H1 (cell line): ENCODE measurements at regions not wholly inside any gene's neighbourhood (a gene's known extent, or its start where the extent isn't known, plus 50 kb on each side); places are given as distances from the start of the nearest gene placed in this dataset.
A peak's percentile ranks its signal among the peaks of the same experiment; 100 is the strongest.

Experiments
- CTCF ChIA-PET: fragments of 300-600 bp; sonication (Branson Sonifier 250); formaldehyde crosslinking; loops from one replicate; lab custom pipeline; 2021; ENCODE audit not compliant: partially characterized antibody; lab: Charles Lee
- POLR2A ChIA-PET: fragments of 300-600 bp; sonication (Branson Sonifier 250); formaldehyde crosslinking; loops from one replicate; lab custom pipeline; 2021; ENCODE audit warnings: inconsistent platforms; ENCODE audit not compliant: partially characterized antibody; lab: Charles Lee
- DNase-seq, 2 experiments: peaks; one replicate each; pipeline versions ENCODE4 v3.0.0 to v3.0.0-alpha.2; 2010 to 2022; ENCODE audit warnings: low spot score in 2 of 2, low read depth in 1 of 2, mixed read lengths in 1 of 2
- FAIRE-seq: peaks from 2 replicates; lab custom pipeline; 2011; peaks lifted over from hg19 to GRCh38; lab: Jason Lieb, UNC
- H2AFZ ChIP-seq: 2 replicates; pipeline ENCODE4 v1.8.1; 2012; ENCODE audit warnings: low read length, inconsistent platforms
- H2AK5ac ChIP-seq: 2 replicates; pipeline ENCODE4 v1.6.1; 2013; ENCODE audit warnings: low read depth, low read length
- H2BK120ac ChIP-seq: replicated peaks from 2 replicates; pipeline ENCODE3; 2013; ENCODE audit warnings: low read depth, low read length, inconsistent platforms
- H2BK12ac ChIP-seq: 2 replicates; pipeline ENCODE4 v1.6.1; 2013; ENCODE audit warnings: low read depth, low read length
- H2BK15ac ChIP-seq: 2 replicates; pipeline ENCODE4 v1.6.1; 2013; ENCODE audit warnings: low read length
- H2BK20ac ChIP-seq: 2 replicates; pipeline ENCODE4 v1.6.1; 2013; ENCODE audit warnings: low read length
- H2BK5ac ChIP-seq: 2 replicates; pipeline ENCODE4 v1.6.1; 2013; ENCODE audit warnings: low read depth, low read length
- H3K14ac ChIP-seq: 2 replicates; pipeline ENCODE4 v1.6.1; 2013; ENCODE audit warnings: inconsistent platforms; ENCODE audit not compliant: insufficient read length
- H3K18ac ChIP-seq: 2 replicates; pipeline ENCODE4 v1.6.1; 2013; ENCODE audit warnings: low read length; ENCODE audit errors: extremely low read depth
- H3K23ac ChIP-seq: 2 replicates; pipeline ENCODE4 v1.6.1; 2013; ENCODE audit warnings: inconsistent platforms; ENCODE audit not compliant: insufficient read length
- H3K23me2 ChIP-seq: 2 replicates; pipeline ENCODE4 v1.6.1; 2013; ENCODE audit warnings: low read depth, low read length
- H3K27ac ChIP-seq: 2 replicates; pipeline ENCODE4 v1.6.1; 2011; ENCODE audit warnings: low read depth, low read length, inconsistent platforms
- H3K27me3 ChIP-seq, 4 experiments: replicated peaks in 1 of 4; 1 replicate in 1 of 4; 2 replicates in 3 of 4; pipeline versions ENCODE4 v1.6.1 to v1.8.1; 2011 to 2013; ENCODE audit warnings: low read length in 3 of 4, mild to moderate bottlenecking in 3 of 4, inconsistent platforms in 2 of 4, mixed read lengths in 2 of 4, moderate library complexity in 1 of 4; ENCODE audit not compliant: control insufficient read depth in 3 of 4, insufficient read depth in 3 of 4; ENCODE audit errors: extremely low read depth in 1 of 4
- H3K36me3 ChIP-seq, 4 experiments: 2 replicates each; pipeline versions ENCODE4 v1.6.1 to v1.8.1; 2011 to 2013; ENCODE audit warnings: mild to moderate bottlenecking in 4 of 4, low read length in 3 of 4, moderate library complexity in 2 of 4, control low read depth in 1 of 4, inconsistent platforms in 1 of 4; ENCODE audit not compliant: insufficient read depth in 4 of 4, control insufficient read depth in 2 of 4
- H3K4ac ChIP-seq: replicated peaks from 2 replicates; pipeline ENCODE3; 2013; ENCODE audit warnings: low read length, low read depth, mixed read lengths, inconsistent platforms; ENCODE audit not compliant: insufficient read length
- H3K4me1 ChIP-seq, 4 experiments: replicated peaks in 1 of 4; 1 replicate in 1 of 4; 2 replicates in 3 of 4; pipeline versions ENCODE4 v1.6.1 to v1.8.1; 2011 to 2013; ENCODE audit warnings: low read length in 3 of 4, inconsistent platforms in 2 of 4, mixed read lengths in 1 of 4; ENCODE audit not compliant: insufficient read depth in 4 of 4, control insufficient read depth in 3 of 4
- H3K4me2 ChIP-seq, 2 experiments: 2 replicates each; pipeline versions ENCODE4 v1.6.1 to v1.8.1; 2011 to 2013; ENCODE audit warnings: low read depth in 2 of 2, low read length in 2 of 2, control low read depth in 1 of 2, inconsistent platforms in 1 of 2, mild to moderate bottlenecking in 1 of 2; ENCODE audit not compliant: insufficient read depth in 1 of 2
- H3K4me3 ChIP-seq, 4 experiments: fragments of 200-600, 300-600 bp in 1 of 4; sonication (generic), shearing (Covaris generic), sonication (Bioruptor Twin) in 1 of 4; 2 replicates each; pipeline versions ENCODE4 v1.5.1 to v1.8.1; 2011 to 2016; ENCODE audit warnings: low read length in 4 of 4, low read depth in 3 of 4, control low read depth in 2 of 4, inconsistent platforms in 2 of 4, mild to moderate bottlenecking in 2 of 4, mixed read lengths in 1 of 4, moderate library complexity in 1 of 4; ENCODE audit not compliant: insufficient read depth in 2 of 4; ENCODE audit errors: extremely low read depth in 1 of 4
- H3K56ac ChIP-seq: replicated peaks from 2 replicates; pipeline ENCODE3; 2013; ENCODE audit warnings: low read depth, mild to moderate bottlenecking, mixed read lengths, low read length, inconsistent platforms; ENCODE audit not compliant: insufficient read length
- H3K79me1 ChIP-seq: 2 replicates; pipeline ENCODE4 v1.6.1; 2013; ENCODE audit warnings: low read depth, low read length, control low read depth
- H3K79me2 ChIP-seq, 2 experiments: 2 replicates each; pipeline versions ENCODE4 v1.6.1 to v1.8.1; 2012 to 2013; ENCODE audit warnings: low read length in 2 of 2, mild to moderate bottlenecking in 2 of 2, inconsistent platforms in 1 of 2; ENCODE audit not compliant: insufficient read depth in 2 of 2, control insufficient read depth in 1 of 2
- H3K9ac ChIP-seq, 4 experiments: replicated peaks in 1 of 4; 1 replicate in 1 of 4; 2 replicates in 3 of 4; pipeline versions ENCODE4 v1.6.1 to v1.8.1; 2011 to 2013; ENCODE audit warnings: low read depth in 3 of 4, low read length in 3 of 4, control low read depth in 2 of 4, mild to moderate bottlenecking in 2 of 4, moderate library complexity in 2 of 4, inconsistent platforms in 1 of 4; ENCODE audit errors: extremely low read depth in 1 of 4
- H3K9me3 ChIP-seq, 2 experiments: 2 replicates each; pipeline versions ENCODE4 v1.6.1 to v1.8.1; 2012 to 2013; ENCODE audit warnings: mild to moderate bottlenecking in 2 of 2, moderate library complexity in 2 of 2, control low read depth in 1 of 2, inconsistent platforms in 1 of 2, low read depth in 1 of 2, low read length in 1 of 2, mixed read lengths in 1 of 2; ENCODE audit not compliant: insufficient read depth in 2 of 2
- H4K20me1 ChIP-seq, 2 experiments: replicated peaks in 1 of 2; 2 replicates each; pipeline versions ENCODE3 to v1.8.1; 2011 to 2013; ENCODE audit warnings: inconsistent platforms in 2 of 2, low read length in 2 of 2, mild to moderate bottlenecking in 1 of 2; ENCODE audit not compliant: insufficient read depth in 2 of 2, control insufficient read depth in 1 of 2
- H4K5ac ChIP-seq: 2 replicates; pipeline ENCODE4 v1.6.1; 2013; ENCODE audit warnings: low read length, low read depth, mixed read lengths, inconsistent platforms; ENCODE audit not compliant: insufficient read length
- H4K8ac ChIP-seq: 2 replicates; pipeline ENCODE4 v1.8.0; 2013; ENCODE audit warnings: mild to moderate bottlenecking, moderate library complexity, low read length, inconsistent platforms; ENCODE audit not compliant: insufficient read depth; ENCODE audit errors: extremely low read depth
- H4K91ac ChIP-seq: replicated peaks from 2 replicates; pipeline ENCODE3; 2013; ENCODE audit warnings: low read length, mixed read lengths, inconsistent platforms; ENCODE audit not compliant: insufficient read length
- CEBPB ChIP-seq: IDR thresholded peaks from 2 replicates; pipeline ENCODE4 v1.6.1; 2012; ENCODE audit warnings: low read depth, low read length
- CHD1 ChIP-seq: IDR thresholded peaks from 2 replicates; pipeline ENCODE4 v1.6.1; 2012; ENCODE audit warnings: low read depth, low read length, improper control_type of control experiment
- CREB1 ChIP-seq: IDR thresholded peaks from 2 replicates; pipeline ENCODE4 v1.6.1; 2012; ENCODE audit warnings: inconsistent platforms
- GTF2F1 ChIP-seq: IDR thresholded peaks from 2 replicates; pipeline ENCODE4 v1.6.1; 2012; ENCODE audit warnings: low read depth, low read length, improper control_type of control experiment, borderline replicate concordance
- KDM1A ChIP-seq: fragments of 200-600, 300-600 bp; sonication (generic); IDR thresholded peaks from 2 replicates; pipeline ENCODE4 v1.7.1; 2016; ENCODE audit warnings: mild to moderate bottlenecking, low read length, borderline replicate concordance
- POLR2AphosphoS5 ChIP-seq: IDR thresholded peaks from 2 replicates; pipeline ENCODE4 v1.6.1; 2011; ENCODE audit warnings: low read depth, low read length
- RAD21 ChIP-seq, 2 experiments: IDR thresholded peaks in 1 of 2; conservative IDR thresholded peaks in 1 of 2; 2 replicates each; pipeline ENCODE4 v1.6.1; 2011; ENCODE audit warnings: low read depth in 2 of 2, low read length in 2 of 2, improper control_type of control experiment in 1 of 2, inconsistent platforms in 1 of 2, mild to moderate bottlenecking in 1 of 2, moderate library complexity in 1 of 2
- TAF7 ChIP-seq: optimal IDR thresholded peaks from 2 replicates; pipeline ENCODE3; 2011; ENCODE audit warnings: low read depth, mild to moderate bottlenecking, inconsistent platforms, low read length, moderate library complexity, borderline replicate concordance
- YY1 ChIP-seq: IDR thresholded peaks from 2 replicates; pipeline ENCODE4 v1.6.1; 2011; ENCODE audit warnings: low read depth, mild to moderate bottlenecking, low read length
- WGBS, 2 experiments: shearing (Covaris generic) in 1 of 2; methylation state at CpG; one replicate each; pipeline versions ENCODE4 v1.1.6 to v1.1.7; 2013 to 2015; ENCODE audit warnings: low lambda C conversion rate in 2 of 2, mixed read lengths in 2 of 2, inconsistent platforms in 1 of 2, low coverage in 1 of 2, missing lambda C conversion rate in 1 of 2; ENCODE audit not compliant: insufficient replicate concordance in 2 of 2, insufficient coverage in 1 of 2, insufficient read length in 1 of 2; ENCODE audit errors: extremely low coverage in 1 of 2, missing lambda C conversion rate in 1 of 2; 5-methylcytosine and 5-hydroxymethylcytosine counted together
- TF ChIP-seq, protein P1 (sequence below), 3 experiments: IDR thresholded peaks; 1 replicate in 2 of 3; 2 replicates in 1 of 3; pipeline versions ENCODE4 v1.5.1 to v1.6.1; 2011; ENCODE audit warnings: low read length in 3 of 3, mild to moderate bottlenecking in 3 of 3, inconsistent platforms in 2 of 3, low read depth in 1 of 3, moderate library complexity in 1 of 3; ENCODE audit not compliant: insufficient read depth in 1 of 3; ENCODE audit errors: control extremely low read depth in 1 of 3
- TF ChIP-seq, protein P2 (sequence below): IDR thresholded peaks from 2 replicates; pipeline ENCODE4 v1.6.1; 2011; ENCODE audit warnings: low read depth, mild to moderate bottlenecking, low read length; ENCODE audit not compliant: insufficient read depth

GRCh38 chr1:29425631-29426030 is 189.3 kb downstream of the PTPRU start:
- no peaks in the 10 kb centered on the region for H3K79me1 ChIP-seq
- no peak overlapping the region for H4K8ac ChIP-seq
- H3K18ac ChIP-seq = no peak overlapping the region
- no peak overlapping the region for H2AFZ ChIP-seq
- H2BK120ac ChIP-seq = no peak overlapping the region
- POLR2A ChIA-PET = no interaction called here
- no peaks in the 10 kb centered on the region for H3K27me3 ChIP-seq
- no peak overlapping the region for H4K5ac ChIP-seq
- H3K56ac ChIP-seq = no peak overlapping the region
- H2BK12ac ChIP-seq = 0 out of 2 replicates have a peak overlapping the region, but pooled peaks have one; percentile 55
- DNase-seq (peak in 1 of 2 experiments; percentile 32), FAIRE-seq (no peak)
- H3K14ac ChIP-seq = no peak overlapping the region
- no peak overlapping the region for H3K4ac ChIP-seq
- WGBS, 2 experiments = 100% methylated on average over 2 of the region's 2 CpGs; no CpG with 5 or more reads in 1 of the 2 experiments
- no peak overlapping the region for H3K4me3 ChIP-seq
- H2AK5ac ChIP-seq = no peak overlapping the region
- H3K27ac ChIP-seq = no peak overlapping the region
- H4K91ac ChIP-seq = no peak overlapping the region
- no peaks in the 10 kb centered on the region for H3K23me2 ChIP-seq
- H3K4me1 ChIP-seq = peaks cover 3 to 6% (median 5%) of the 10 kb centered on the region in 4 experiments; a peak in 4 of 7 replicates
- no peaks in the 10 kb centered on the region for H3K79me2 ChIP-seq
- CTCF ChIA-PET = interaction anchor here (0.6 to 3.5 kb wide), 17 partner anchors 8 to 1357 kb away, joined by 3 to 21 read pairs (median 3); no protein-coding TSS in a partner anchor
- H2BK20ac ChIP-seq = no peak overlapping the region
- H3K36me3 ChIP-seq = no peaks in the 10 kb centered on the region
- H3K9me3 ChIP-seq = peaks cover 2 to 9% of the 10 kb centered on the region in 2 experiments; a peak in 2 of 4 replicates
- H3K4me2 ChIP-seq = no peak overlapping the region
- no peak overlapping the region for H3K23ac ChIP-seq
- H4K20me1 ChIP-seq = no peaks in the 10 kb centered on the region
- H3K9ac ChIP-seq = no peak overlapping the region
- no peak overlapping the region for H2BK5ac ChIP-seq
- H2BK15ac ChIP-seq = no peak overlapping the region
- TF ChIP-seq TAF7 (no peak), CHD1 (no peak), RAD21 (IDR thresholded peaks at IDR 0.05 in 1 of 2, conservative IDR thresholded peaks at IDR 0.05 in 1 of 2; ENCODE audit: low read depth in 2 of 2, low read length in 2 of 2) (peak; percentile 14 to 16; a peak in 2 of 4 replicates), GTF2F1 (no peak), CREB1 (no peak), KDM1A (no peak), CEBPB (no peak), YY1 (no peak), POLR2AphosphoS5 (no peak)
- TF ChIP-seq, protein P1, sequence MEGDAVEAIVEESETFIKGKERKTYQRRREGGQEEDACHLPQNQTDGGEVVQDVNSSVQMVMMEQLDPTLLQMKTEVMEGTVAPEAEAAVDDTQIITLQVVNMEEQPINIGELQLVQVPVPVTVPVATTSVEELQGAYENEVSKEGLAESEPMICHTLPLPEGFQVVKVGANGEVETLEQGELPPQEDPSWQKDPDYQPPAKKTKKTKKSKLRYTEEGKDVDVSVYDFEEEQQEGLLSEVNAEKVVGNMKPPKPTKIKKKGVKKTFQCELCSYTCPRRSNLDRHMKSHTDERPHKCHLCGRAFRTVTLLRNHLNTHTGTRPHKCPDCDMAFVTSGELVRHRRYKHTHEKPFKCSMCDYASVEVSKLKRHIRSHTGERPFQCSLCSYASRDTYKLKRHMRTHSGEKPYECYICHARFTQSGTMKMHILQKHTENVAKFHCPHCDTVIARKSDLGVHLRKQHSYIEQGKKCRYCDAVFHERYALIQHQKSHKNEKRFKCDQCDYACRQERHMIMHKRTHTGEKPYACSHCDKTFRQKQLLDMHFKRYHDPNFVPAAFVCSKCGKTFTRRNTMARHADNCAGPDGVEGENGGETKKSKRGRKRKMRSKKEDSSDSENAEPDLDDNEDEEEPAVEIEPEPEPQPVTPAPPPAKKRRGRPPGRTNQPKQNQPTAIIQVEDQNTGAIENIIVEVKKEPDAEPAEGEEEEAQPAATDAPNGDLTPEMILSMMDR (IDR thresholded peaks at IDR 0.05; ENCODE audit: control extremely low read depth in 1 of 3, insufficient read depth in 1 of 3, low read depth in 1 of 3, low read length in 3 of 3) = peak in 1 of 3 experiments; percentile 17; a peak in 1 of 4 replicates
- TF ChIP-seq, protein P2, sequence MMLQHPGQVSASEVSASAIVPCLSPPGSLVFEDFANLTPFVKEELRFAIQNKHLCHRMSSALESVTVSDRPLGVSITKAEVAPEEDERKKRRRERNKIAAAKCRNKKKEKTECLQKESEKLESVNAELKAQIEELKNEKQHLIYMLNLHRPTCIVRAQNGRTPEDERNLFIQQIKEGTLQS = no peak
